Kidney epithelial cell (primary cell): ENCODE measurements at regions not wholly inside any gene's neighbourhood (a gene's known extent, or its start where the extent isn't known, plus 50 kb on each side); places are given as distances from the start of the nearest gene placed in this dataset.

Experiments used
- DNase-seq: peaks from one replicate; pipeline ENCODE4 v3.0.0-alpha.2; 2010; ENCODE audit warnings: low read depth
- H3K27me3 ChIP-seq: 2 replicates; pipeline ENCODE4 v1.6.0; 2011; ENCODE audit warnings: low read length; ENCODE audit not compliant: control insufficient read depth, insufficient read depth
- H3K36me3 ChIP-seq: 2 replicates; pipeline ENCODE4 v1.5.1; 2011; ENCODE audit warnings: low read length; ENCODE audit not compliant: control insufficient read depth, insufficient read depth
- H3K4me3 ChIP-seq: 2 replicates; pipeline ENCODE4 v1.5.1; 2011; ENCODE audit warnings: low read depth, mild to moderate bottlenecking, control low read depth, low read length
- TF ChIP-seq, protein P1 (sequence below): IDR thresholded peaks from 2 replicates; pipeline ENCODE4 v1.5.1; 2011; ENCODE audit warnings: mild to moderate bottlenecking, moderate library complexity, low read length, control low read depth, inconsistent platforms; ENCODE audit not compliant: insufficient read depth, poor library complexity, severe bottlenecking

DNA sequence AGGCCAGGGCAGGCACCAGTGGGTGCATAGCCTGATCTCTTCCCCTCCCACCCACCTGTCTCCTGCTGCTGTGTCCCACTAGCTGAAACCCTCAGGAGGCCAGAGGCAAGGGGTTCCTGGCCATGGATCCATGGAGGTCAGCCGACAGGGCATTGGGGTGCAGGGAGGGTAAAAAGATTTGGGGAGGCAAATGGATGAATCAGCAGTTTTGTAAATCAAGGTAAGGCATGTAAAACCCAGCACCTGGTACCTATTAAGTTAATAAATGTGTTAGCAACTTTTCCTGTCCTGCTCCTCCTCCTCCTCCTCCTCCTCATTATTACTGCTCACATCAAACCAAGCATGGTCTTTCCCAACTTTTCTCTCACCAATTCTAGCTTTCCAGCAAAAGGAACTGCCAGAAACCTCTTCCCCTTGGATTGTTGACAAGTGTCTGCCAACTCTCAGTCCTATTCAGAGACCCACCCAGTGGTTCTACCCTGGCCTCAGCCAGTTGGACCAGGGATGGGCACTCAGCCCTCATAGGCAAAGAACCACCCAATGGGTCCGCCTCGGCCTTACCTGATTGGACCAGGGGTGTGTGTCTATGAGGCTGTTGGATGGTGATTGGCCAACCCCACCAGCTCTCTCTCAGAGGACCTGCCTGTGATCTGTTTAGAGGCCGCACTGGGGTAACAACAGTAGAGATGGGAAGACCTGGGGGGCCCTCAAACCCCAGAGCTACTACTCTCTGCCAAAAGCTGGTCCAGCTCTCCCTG lies 155.7 kb upstream of the GSC start:
- no peak for DNase-seq
- no peak overlapping the region for H3K4me3 ChIP-seq
- TF ChIP-seq, protein P1, sequence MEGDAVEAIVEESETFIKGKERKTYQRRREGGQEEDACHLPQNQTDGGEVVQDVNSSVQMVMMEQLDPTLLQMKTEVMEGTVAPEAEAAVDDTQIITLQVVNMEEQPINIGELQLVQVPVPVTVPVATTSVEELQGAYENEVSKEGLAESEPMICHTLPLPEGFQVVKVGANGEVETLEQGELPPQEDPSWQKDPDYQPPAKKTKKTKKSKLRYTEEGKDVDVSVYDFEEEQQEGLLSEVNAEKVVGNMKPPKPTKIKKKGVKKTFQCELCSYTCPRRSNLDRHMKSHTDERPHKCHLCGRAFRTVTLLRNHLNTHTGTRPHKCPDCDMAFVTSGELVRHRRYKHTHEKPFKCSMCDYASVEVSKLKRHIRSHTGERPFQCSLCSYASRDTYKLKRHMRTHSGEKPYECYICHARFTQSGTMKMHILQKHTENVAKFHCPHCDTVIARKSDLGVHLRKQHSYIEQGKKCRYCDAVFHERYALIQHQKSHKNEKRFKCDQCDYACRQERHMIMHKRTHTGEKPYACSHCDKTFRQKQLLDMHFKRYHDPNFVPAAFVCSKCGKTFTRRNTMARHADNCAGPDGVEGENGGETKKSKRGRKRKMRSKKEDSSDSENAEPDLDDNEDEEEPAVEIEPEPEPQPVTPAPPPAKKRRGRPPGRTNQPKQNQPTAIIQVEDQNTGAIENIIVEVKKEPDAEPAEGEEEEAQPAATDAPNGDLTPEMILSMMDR = no peak
- H3K27me3 ChIP-seq = no peaks in the 10 kb centered on the region
- no peaks in the 10 kb centered on the region for H3K36me3 ChIP-seq

DNA sequence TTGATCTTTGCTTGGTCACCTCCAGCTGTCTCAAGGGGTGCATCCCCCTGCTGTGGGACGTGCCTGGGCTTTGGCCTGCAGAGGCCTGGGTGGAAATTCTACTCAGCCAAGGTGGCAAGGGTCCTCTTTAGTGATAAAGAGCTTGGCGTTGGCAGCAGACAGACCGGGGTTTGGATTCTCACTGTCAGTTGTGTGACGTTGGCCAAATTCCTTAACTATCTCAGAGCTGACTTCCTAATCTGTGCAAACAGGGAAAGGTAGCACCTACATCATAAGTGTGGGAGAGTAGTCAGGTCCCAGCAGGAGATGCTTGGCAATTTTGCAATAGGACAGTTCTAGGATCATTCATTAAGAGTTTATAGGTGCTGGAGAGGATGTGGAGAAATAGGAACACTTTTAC lies 154.3 kb upstream of the GSC start:
- Histone ChIP-seq H3K36me3 (no peaks in the 10 kb centered on the region), H3K27me3 (no peaks in the 10 kb centered on the region), H3K4me3 (no peak overlapping the region)
- TF ChIP-seq, protein P1 = no peak
- no peak for DNase-seq

DNA sequence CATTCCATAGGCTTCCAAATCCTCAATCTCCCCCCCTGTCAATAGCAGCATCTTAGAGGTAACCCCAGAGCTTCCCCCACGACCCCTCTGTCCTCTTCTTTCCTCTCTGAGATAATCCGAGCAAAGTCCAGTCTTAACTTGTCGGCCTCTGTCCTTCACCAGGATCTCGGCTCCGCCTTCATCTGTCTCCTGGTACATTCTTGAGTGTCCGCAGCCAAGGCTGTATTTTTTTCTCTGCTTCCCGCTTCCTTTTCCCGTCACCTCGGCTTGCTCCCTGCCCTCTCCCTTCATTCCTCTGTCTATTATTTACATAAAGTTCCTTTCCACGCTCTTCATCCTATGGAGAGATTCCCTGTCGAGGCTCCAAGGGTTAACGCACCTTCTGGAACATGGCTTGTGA lies 153.9 kb upstream of the GSC start:
- TF ChIP-seq, protein P1 = no peak
- Histone ChIP-seq H3K36me3 (no peaks in the 10 kb centered on the region), H3K27me3 (no peaks in the 10 kb centered on the region), H3K4me3 (no peak overlapping the region)
- no peak for DNase-seq

DNA sequence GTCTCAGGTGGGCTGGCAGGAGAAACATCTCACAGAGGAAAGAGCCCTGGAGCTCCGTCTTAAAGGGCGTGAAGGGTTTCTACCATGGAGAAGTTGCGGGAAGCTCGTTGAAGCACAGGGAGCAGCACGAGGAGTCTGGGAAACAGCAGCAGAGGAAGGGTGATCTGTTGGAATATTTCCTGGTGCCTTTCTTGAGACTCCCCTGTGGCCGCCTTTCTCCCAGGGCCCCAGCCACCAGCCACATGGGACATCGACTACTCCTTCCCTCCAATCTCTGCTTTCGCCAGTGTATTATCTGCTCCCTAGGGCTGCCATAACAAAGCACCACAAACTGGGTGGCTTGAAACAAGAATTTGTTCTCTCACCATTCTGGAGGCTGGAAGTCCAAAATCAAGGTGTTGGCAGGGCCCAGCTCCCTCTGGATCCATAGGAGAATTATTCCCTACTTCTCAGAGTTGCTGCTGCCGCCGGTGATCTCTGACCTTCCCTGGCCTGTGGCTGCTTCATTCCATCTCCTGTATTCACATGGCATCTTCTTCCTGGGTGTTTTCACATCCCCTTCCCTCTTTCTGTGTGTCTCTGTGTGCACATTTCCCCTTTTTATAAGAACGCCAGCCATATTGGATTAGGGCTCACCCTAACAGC lies 152.8 kb upstream of the GSC start:
- no peak overlapping the region for H3K4me3 ChIP-seq
- TF ChIP-seq, protein P1 = no peak

DNA sequence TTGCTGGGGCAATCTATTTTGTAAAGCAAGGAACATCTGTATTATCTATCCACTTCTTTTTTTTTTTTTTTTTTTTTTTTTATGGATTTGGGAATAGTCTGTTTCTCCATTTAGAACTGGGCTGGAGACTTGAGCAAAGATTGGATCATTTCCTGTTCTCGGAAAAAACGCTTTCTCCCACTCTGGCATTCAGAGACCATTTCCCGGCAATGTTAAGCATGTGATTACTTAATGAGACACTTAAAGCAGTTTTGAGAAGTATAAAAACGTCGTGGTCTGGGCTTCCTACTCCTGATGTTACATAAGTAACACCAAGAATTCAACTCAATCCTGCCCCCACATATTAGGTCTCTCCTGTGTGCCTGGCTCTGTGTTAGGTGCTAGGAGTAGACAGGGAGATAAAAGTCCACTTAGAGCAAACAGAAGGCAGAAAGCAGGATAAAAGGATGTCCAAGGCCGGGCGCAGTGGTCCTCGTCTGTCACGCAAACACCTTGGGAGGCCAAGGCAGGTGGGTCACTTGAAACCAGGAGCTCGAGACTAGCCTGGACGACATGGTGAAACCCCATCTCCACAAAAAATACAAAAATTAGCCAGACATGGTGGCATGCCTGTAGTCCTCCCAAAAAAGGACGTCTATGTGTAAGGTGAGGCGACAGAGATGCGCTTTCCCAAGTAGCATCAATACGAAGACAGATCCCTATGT lies 152.1 kb upstream of the GSC start:
- Histone ChIP-seq H3K4me3 (no peak overlapping the region), H3K27me3 (no peaks in the 10 kb centered on the region), H3K36me3 (no peaks in the 10 kb centered on the region)
- no peak for DNase-seq
- TF ChIP-seq, protein P1 = no peak

More for the DNA sequence above, 152.8 kb upstream of the GSC start:
- no peak for DNase-seq
- no peaks in the 10 kb centered on the region for H3K36me3 ChIP-seq
- no peaks in the 10 kb centered on the region for H3K27me3 ChIP-seq
